Parathyroid adenoma (tissue), 2 donors: ENCODE measurements at regions not wholly inside any gene's neighbourhood (a gene's known extent, or its start where the extent isn't known, plus 50 kb on each side); places are given as distances from the start of the nearest gene placed in this dataset.

Experiments
- H2AFZ ChIP-seq: fragments of 300-600 bp; sonication (generic); one replicate; pipeline ENCODE4 v1.7.0; 2017; ENCODE audit warnings: antibody characterized with exemption, mild to moderate bottlenecking
- H3K27ac ChIP-seq: fragments of 300-600 bp; sonication (generic); one replicate; pipeline ENCODE4 v1.7.0; 2017
- H3K27me3 ChIP-seq: fragments of 300-600 bp; sonication (generic); one replicate; pipeline ENCODE4 v1.7.0; 2017; ENCODE audit warnings: low read length; ENCODE audit not compliant: control insufficient read depth, insufficient read depth
- H3K36me3 ChIP-seq: fragments of 300-600 bp; sonication (generic); one replicate; pipeline ENCODE4 v1.7.0; 2017; ENCODE audit warnings: low read length; ENCODE audit not compliant: control insufficient read depth, insufficient read depth
- H3K4me1 ChIP-seq: fragments of 300-600 bp; sonication (generic); one replicate; pipeline ENCODE4 v1.7.0; 2017; ENCODE audit warnings: control low read depth
- H3K4me2 ChIP-seq: fragments of 300-600 bp; sonication (generic); one replicate; pipeline ENCODE4 v1.7.0; 2017; ENCODE audit warnings: low read length
- H3K4me3 ChIP-seq: fragments of 300-600 bp; sonication (generic); one replicate; pipeline ENCODE4 v1.7.0; 2017; ENCODE audit warnings: low read depth, low read length
- H3K79me2 ChIP-seq: fragments of 300-600 bp; sonication (generic); one replicate; pipeline ENCODE4 v1.7.0; 2017; ENCODE audit warnings: control low read depth
- H3K9ac ChIP-seq: fragments of 300-600 bp; sonication (generic); one replicate; pipeline ENCODE4 v1.7.0; 2017; ENCODE audit warnings: mild to moderate bottlenecking
- H3K9me3 ChIP-seq: fragments of 300-600 bp; sonication (generic); one replicate; pipeline ENCODE4 v1.7.0; 2017; ENCODE audit warnings: low read length; ENCODE audit not compliant: control insufficient read depth
- TF ChIP-seq, protein P1 (sequence below): fragments of 300-600 bp; sonication (generic); IDR thresholded peaks from one replicate; pipeline ENCODE4 v1.7.0; 2017; ENCODE audit warnings: antibody characterized with exemption, mild to moderate bottlenecking
- donor health status: primary hyperparathyroidism.

GRCh38 chr16:72313903-72314302 lies 141.9 kb upstream of the PMFBP1 start:
- Histone ChIP-seq H3K79me2 (no peaks in the 10 kb centered on the region), H3K36me3 (no peaks in the 10 kb centered on the region), H3K27ac (no peak overlapping the region), H3K4me3 (no peak overlapping the region), H3K9ac (no peak overlapping the region), H3K4me1 (no peaks in the 10 kb centered on the region), H3K9me3 (no peaks in the 10 kb centered on the region), H3K27me3 (no peaks in the 10 kb centered on the region), H3K4me2 (no peak overlapping the region), H2AFZ (no peak overlapping the region)
- TF ChIP-seq, protein P1, sequence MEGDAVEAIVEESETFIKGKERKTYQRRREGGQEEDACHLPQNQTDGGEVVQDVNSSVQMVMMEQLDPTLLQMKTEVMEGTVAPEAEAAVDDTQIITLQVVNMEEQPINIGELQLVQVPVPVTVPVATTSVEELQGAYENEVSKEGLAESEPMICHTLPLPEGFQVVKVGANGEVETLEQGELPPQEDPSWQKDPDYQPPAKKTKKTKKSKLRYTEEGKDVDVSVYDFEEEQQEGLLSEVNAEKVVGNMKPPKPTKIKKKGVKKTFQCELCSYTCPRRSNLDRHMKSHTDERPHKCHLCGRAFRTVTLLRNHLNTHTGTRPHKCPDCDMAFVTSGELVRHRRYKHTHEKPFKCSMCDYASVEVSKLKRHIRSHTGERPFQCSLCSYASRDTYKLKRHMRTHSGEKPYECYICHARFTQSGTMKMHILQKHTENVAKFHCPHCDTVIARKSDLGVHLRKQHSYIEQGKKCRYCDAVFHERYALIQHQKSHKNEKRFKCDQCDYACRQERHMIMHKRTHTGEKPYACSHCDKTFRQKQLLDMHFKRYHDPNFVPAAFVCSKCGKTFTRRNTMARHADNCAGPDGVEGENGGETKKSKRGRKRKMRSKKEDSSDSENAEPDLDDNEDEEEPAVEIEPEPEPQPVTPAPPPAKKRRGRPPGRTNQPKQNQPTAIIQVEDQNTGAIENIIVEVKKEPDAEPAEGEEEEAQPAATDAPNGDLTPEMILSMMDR: no peak

DNA sequence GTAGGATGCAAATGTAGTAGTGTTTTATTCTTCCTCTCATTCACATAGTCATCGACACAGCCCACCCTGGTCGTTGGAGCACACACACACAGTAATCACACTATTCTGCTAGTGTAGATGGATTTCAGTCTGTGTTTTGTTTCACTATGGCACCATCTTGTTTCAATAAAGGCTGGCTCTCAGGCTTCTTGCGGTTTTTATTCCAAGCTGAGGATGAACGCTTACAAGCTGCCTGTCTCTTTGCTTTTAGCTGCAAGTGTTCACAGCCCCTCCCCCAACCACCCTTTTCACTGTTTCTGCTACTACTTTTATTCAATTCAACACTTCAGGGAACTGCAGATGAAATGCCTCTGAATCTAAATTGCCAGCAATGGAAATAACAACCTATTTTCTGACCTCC lies 140.9 kb upstream of the PMFBP1 start:
- H3K27me3 ChIP-seq: no peaks in the 10 kb centered on the region
- no peaks in the 10 kb centered on the region for H3K36me3 ChIP-seq
- H3K9ac ChIP-seq: no peak overlapping the region
- no peaks in the 10 kb centered on the region for H3K4me1 ChIP-seq
- no peak overlapping the region for H3K4me2 ChIP-seq
- no peaks in the 10 kb centered on the region for H3K79me2 ChIP-seq
- TF ChIP-seq, protein P1: no peak
- H2AFZ ChIP-seq: no peak overlapping the region
- no peak overlapping the region for H3K27ac ChIP-seq
- H3K9me3 ChIP-seq: no peaks in the 10 kb centered on the region
- no peak overlapping the region for H3K4me3 ChIP-seq

GRCh38 chr16:72311426-72311825 lies 139.5 kb upstream of the PMFBP1 start:
- Histone ChIP-seq H3K27me3 (no peaks in the 10 kb centered on the region), H3K9me3 (no peaks in the 10 kb centered on the region), H3K36me3 (no peaks in the 10 kb centered on the region), H3K4me1 (no peaks in the 10 kb centered on the region), H3K4me2 (no peak overlapping the region), H2AFZ (no peak overlapping the region), H3K27ac (no peak overlapping the region), H3K9ac (no peak overlapping the region), H3K4me3 (no peak overlapping the region), H3K79me2 (no peaks in the 10 kb centered on the region)
- TF ChIP-seq, protein P1: no peak

DNA sequence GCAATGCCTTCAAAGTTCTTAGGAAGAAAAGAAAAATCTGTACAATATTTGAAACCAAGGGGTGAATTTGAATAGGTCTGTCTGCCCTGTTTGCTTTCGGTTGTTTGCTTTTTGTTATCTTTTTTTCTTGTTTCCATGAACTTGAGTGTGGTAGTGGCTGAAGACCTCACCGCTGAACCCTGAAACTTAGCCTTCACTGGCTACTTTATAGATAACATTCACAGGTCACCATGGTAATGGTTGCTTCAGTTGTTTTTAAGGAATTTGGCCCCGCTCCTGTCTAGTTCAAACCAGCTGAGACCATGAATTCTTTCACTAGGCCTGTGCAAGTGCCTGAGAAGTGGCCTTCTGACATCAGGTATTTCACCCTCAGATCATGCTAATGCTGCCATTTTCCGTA lies 137.0 kb upstream of the PMFBP1 start:
- TF ChIP-seq, protein P1: no peak
- Histone ChIP-seq H2AFZ (no peak overlapping the region), H3K9ac (no peak overlapping the region), H3K4me2 (no peak overlapping the region), H3K79me2 (no peaks in the 10 kb centered on the region), H3K27ac (no peak overlapping the region), H3K36me3 (no peaks in the 10 kb centered on the region), H3K4me3 (no peak overlapping the region), H3K9me3 (no peaks in the 10 kb centered on the region), H3K27me3 (no peaks in the 10 kb centered on the region), H3K4me1 (no peaks in the 10 kb centered on the region)

DNA sequence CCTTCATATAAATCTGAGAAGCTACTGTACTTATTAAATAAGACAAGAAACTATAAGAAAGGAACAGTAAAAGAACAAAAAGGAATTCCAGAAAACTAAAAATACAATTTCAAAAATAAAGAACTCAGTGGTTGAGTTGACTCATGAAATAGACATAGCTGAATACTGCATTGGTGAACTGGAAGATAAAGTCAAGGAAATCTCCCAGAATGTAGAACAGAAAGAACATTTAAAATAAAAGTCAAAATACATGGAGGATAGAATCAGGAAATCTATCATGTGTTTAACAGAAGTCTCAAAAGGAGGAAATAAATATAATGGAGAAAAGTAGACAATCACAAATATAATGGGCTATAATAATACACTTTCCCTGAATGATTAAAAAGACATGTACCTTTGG lies 136.4 kb upstream of the PMFBP1 start:
- Histone ChIP-seq H2AFZ (no peak overlapping the region), H3K36me3 (no peaks in the 10 kb centered on the region), H3K9ac (no peak overlapping the region), H3K27ac (no peak overlapping the region), H3K79me2 (no peaks in the 10 kb centered on the region), H3K4me3 (no peak overlapping the region), H3K27me3 (no peaks in the 10 kb centered on the region), H3K9me3 (no peaks in the 10 kb centered on the region), H3K4me2 (no peak overlapping the region), H3K4me1 (no peaks in the 10 kb centered on the region)
- TF ChIP-seq, protein P1: no peak
